B cell (primary cell): ENCODE measurements at regions not wholly inside any gene's neighbourhood (a gene's known extent, or its start where the extent isn't known, plus 50 kb on each side); places are given as distances from the start of the nearest gene placed in this dataset.

Experiments used
- EZH2 ChIP-seq: IDR thresholded peaks from 2 replicates; pipeline ENCODE4 v1.6.1; 2012; ENCODE audit warnings: borderline replicate concordance, low read depth, mild to moderate bottlenecking, moderate library complexity, low read length; ENCODE audit not compliant: insufficient read depth, poor library complexity, severe bottlenecking
- TF ChIP-seq, protein P1 (sequence below): fragments of 200-600 bp; IDR thresholded peaks from one replicate; pipeline ENCODE4 v1.8.0; 2022; ENCODE audit warnings: antibody characterized with exemption, mild to moderate bottlenecking

DNA sequence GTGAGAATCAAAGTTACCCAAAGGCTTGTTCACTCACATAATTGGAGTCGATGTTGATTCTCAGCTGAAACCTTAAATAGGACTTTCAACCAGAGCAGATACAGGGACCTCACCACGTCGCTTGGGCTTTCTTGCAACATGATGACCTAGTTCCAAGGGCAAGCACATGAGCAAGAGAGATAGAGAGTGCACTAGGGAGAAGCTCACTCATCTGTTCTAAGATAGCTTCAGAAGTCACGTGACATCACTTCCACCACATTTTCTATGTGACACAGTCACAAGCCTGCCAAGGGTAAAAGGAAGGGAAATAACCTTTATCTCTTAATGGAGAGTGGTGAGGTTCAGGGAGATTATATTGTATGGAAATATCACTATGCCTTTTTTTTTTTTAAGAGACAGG lies 470.1 kb upstream of the PLXNA2 start:
- TF ChIP-seq, protein P1, sequence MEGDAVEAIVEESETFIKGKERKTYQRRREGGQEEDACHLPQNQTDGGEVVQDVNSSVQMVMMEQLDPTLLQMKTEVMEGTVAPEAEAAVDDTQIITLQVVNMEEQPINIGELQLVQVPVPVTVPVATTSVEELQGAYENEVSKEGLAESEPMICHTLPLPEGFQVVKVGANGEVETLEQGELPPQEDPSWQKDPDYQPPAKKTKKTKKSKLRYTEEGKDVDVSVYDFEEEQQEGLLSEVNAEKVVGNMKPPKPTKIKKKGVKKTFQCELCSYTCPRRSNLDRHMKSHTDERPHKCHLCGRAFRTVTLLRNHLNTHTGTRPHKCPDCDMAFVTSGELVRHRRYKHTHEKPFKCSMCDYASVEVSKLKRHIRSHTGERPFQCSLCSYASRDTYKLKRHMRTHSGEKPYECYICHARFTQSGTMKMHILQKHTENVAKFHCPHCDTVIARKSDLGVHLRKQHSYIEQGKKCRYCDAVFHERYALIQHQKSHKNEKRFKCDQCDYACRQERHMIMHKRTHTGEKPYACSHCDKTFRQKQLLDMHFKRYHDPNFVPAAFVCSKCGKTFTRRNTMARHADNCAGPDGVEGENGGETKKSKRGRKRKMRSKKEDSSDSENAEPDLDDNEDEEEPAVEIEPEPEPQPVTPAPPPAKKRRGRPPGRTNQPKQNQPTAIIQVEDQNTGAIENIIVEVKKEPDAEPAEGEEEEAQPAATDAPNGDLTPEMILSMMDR = no peak
- no peak for TF ChIP-seq EZH2
